ENCODE measurements at regions not wholly inside any gene's neighbourhood (a gene's known extent, or its start where the extent isn't known, plus 50 kb on each side); places are given as distances from the start of the nearest gene placed in this dataset.

DNA sequence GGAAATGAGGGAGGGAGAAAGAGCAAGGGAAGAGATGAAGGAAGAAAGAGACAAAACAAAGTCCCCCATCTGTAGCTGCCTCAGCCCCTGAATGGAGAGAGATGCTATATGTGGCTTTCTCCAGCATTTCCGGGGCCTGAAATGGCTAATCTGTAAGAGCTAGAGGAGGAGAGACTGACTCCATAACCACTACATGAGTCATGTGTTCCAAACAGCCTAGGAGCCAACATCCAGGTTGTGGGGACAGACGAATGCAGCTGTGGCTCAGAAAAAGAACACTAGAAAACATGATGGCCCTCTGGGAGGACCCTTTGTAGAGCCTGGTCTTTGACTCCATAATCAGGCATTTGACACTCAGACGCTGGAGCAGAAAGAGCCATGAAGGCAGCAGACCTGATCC is 292.0 kb upstream of the ZNF507 start:
- no peak for TF ChIP-seq YY1 (IDR thresholded peaks at IDR 0.05; ENCODE audit: low read depth)
- TF ChIP-seq, protein P1, sequence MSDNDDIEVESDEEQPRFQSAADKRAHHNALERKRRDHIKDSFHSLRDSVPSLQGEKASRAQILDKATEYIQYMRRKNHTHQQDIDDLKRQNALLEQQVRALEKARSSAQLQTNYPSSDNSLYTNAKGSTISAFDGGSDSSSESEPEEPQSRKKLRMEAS (IDR thresholded peaks at IDR 0.05), result no peak
- no peak for TF ChIP-seq EP300 (IDR thresholded peaks at IDR 0.05; ENCODE audit: borderline replicate concordance)
- TF ChIP-seq TAF1 (IDR thresholded peaks at IDR 0.05; ENCODE audit: low read depth), result no peak
- TF ChIP-seq TCF12 (IDR thresholded peaks at IDR 0.05; ENCODE audit: low read depth), result no peak
- no peak for TF ChIP-seq TEAD4 (IDR thresholded peaks at IDR 0.05)

Data from Ishikawa (cell line).